ENCODE measurements at regions not wholly inside any gene's neighbourhood (a gene's known extent, or its start where the extent isn't known, plus 50 kb on each side); places are given as distances from the start of the nearest gene placed in this dataset.

DNA sequence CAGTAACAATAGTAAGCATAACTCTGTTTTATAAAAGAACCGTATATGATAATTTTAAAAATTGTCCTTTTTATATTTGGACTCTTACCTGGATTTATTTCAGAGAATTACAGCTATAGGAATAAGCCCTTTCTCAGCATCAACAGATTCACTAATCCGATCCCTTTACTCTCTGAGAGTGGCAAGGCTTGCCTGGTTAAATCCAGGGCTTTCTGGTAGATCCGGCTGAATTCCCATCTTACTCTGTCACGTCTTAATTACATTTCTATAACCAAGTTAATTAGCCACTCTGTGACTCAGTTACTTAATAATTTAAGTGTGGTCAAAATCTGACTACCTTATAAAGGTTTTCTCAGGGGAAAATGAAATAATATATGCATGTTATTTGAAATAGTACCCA, 294.7 kb downstream of the FRK start:
- Mint-ChIP-seq H3K4me3 (no peak overlapping the region), H3K27me3 (ENCODE audit: insufficient read depth, low read depth, poor library complexity) (peaks cover 3% of the 10 kb centered on the region), H3K9me3 (no peaks in the 10 kb centered on the region), H3K4me1 (no peaks in the 10 kb centered on the region), H3K36me3 (ENCODE audit: low read depth) (no peaks in the 10 kb centered on the region), H3K27ac (no peak overlapping the region)
- H3K4me3 ChIP-seq, result no peak overlapping the region
- no peaks in the 10 kb centered on the region for H3K9me2 ChIP-seq (ENCODE audit: insufficient read depth)
- H3K27ac ChIP-seq (ENCODE audit: low read depth), result no peak overlapping the region
- DNase-seq (ENCODE audit: low spot score), result no peak
- no peaks in the 10 kb centered on the region for H3K27me3 ChIP-seq (ENCODE audit: insufficient read depth)
- no peaks in the 10 kb centered on the region for H3K36me3 ChIP-seq (ENCODE audit: insufficient read depth)
- no peaks in the 10 kb centered on the region for H4K20me1 ChIP-seq (replicated peaks; ENCODE audit: insufficient read depth)
- H3F3A ChIP-seq (replicated peaks; ENCODE audit: low read depth), result no peaks in the 10 kb centered on the region
- TF ChIP-seq ZNF114 (CRISPR knock-in tag; IDR thresholded peaks at IDR 0.05) (no peak), ZNF462 (CRISPR knock-in tag; IDR thresholded peaks at IDR 0.05) (no peak), STAT1 (IDR thresholded peaks at IDR 0.05; ENCODE audit: unreplicated experiment) (no peak), JUNB (IDR thresholded peaks at IDR 0.05; ENCODE audit: unreplicated experiment) (no peak), NANOG (IDR thresholded peaks at IDR 0.05; ENCODE audit: borderline replicate concordance) (no peak), ZNF331 (CRISPR knock-in tag; IDR thresholded peaks at IDR 0.05; ENCODE audit: low read depth) (no peak), EZH2phosphoT487 (IDR thresholded peaks at IDR 0.05; ENCODE audit: unreplicated experiment) (no peak), CREB1 (CRISPR knock-in tag; IDR thresholded peaks at IDR 0.05; ENCODE audit: low read depth) (no peak), POLR2AphosphoS5 (IDR thresholded peaks at IDR 0.05; ENCODE audit: low read depth) (no peak), EZH2 (IDR thresholded peaks at IDR 0.05; ENCODE audit: low read depth, unreplicated experiment) (no peak)
- H3K4me1 ChIP-seq (ENCODE audit: insufficient read depth), result no peaks in the 10 kb centered on the region
- no peaks in the 10 kb centered on the region for H3K79me2 ChIP-seq (replicated peaks; ENCODE audit: insufficient read depth)
- H3K4me2 ChIP-seq, result no peak overlapping the region
- no peak overlapping the region for H2AFZ ChIP-seq
- ATAC-seq, result no peak

Measured in GM23338 (cell line).